PC-3 (cell line): ENCODE measurements at regions not wholly inside any gene's neighbourhood (a gene's known extent, or its start where the extent isn't known, plus 50 kb on each side); places are given as distances from the start of the nearest gene placed in this dataset.

ENCODE experiments used
- ATAC-seq: fragments of 200-7000 bp; cut with Tn5 transposase; 2 replicates; pipeline ENCODE4 v1.9.1; 2020; ENCODE audit warnings: mild to moderate bottlenecking, moderate library complexity
- BruUV-seq: library from RNA; stranded (reverse); fragments of 400-500 nt; replicated peaks from 2 replicates; lab custom pipeline; 2021; lab: Mats Ljungman, UMichigan
- CTCF ChIA-PET: fragments of 300-600 bp; sonication (Branson Sonifier 250); formaldehyde crosslinking; loops from one replicate; lab custom pipeline; 2022; ENCODE audit warnings: antibody characterized with exemption; lab: Charles Lee
- POLR2A ChIA-PET: fragments of 300-600 bp; sonication (Branson Sonifier 250); formaldehyde crosslinking; loops from one replicate; lab custom pipeline; 2022; ENCODE audit warnings: antibody characterized with exemption; ENCODE audit not compliant: unreplicated experiment; lab: Charles Lee
- DNase-seq: peaks from one replicate; pipeline ENCODE4 v3.0.0-alpha.2; 2015
- H2AFZ ChIP-seq: fragments of 300-600 bp; sonication (generic); 2 replicates; pipeline ENCODE4 v1.6.0; 2016; ENCODE audit warnings: antibody characterized with exemption, low read length
- H3F3A ChIP-seq: fragments of 300-600 bp; sonication (generic); one replicate; pipeline ENCODE4 v1.6.0; 2017; ENCODE audit warnings: antibody characterized with exemption, low read length, control low read depth, mild to moderate bottlenecking; ENCODE audit not compliant: unreplicated experiment
- H3K27ac ChIP-seq: fragments of 300-600 bp; sonication (generic); 2 replicates; pipeline ENCODE4 v1.5.1; 2016; ENCODE audit warnings: mild to moderate bottlenecking, low read length
- H3K27me3 ChIP-seq: fragments of 300-600 bp; sonication (generic); 2 replicates; pipeline ENCODE4 v1.6.1; 2016; ENCODE audit warnings: low read length, mixed read lengths
- H3K36me3 ChIP-seq: fragments of 300-600 bp; sonication (generic); 2 replicates; pipeline ENCODE4 v1.6.1; 2016; ENCODE audit warnings: low read depth, mixed run types, low read length, mixed read lengths
- H3K4me1 ChIP-seq: fragments of 300-600 bp; sonication (generic); 2 replicates; pipeline ENCODE4 v1.5.1; 2016; ENCODE audit warnings: low read length; ENCODE audit not compliant: insufficient read depth
- H3K4me2 ChIP-seq: fragments of 300-600 bp; sonication (generic); 2 replicates; pipeline ENCODE4 v1.6.0; 2016; ENCODE audit warnings: low read length
- H3K4me3 ChIP-seq: fragments of 300-600 bp; sonication (generic); 2 replicates; pipeline ENCODE4 v1.5.1; 2016; ENCODE audit warnings: mild to moderate bottlenecking, low read length, mixed read lengths
- H3K79me2 ChIP-seq: fragments of 300-600 bp; sonication (generic); 2 replicates; pipeline ENCODE4 v1.6.1; 2017; ENCODE audit warnings: low read length, mixed read lengths
- H3K9ac ChIP-seq: fragments of 300-600 bp; sonication (generic); 2 replicates; pipeline ENCODE4 v1.6.0; 2016; ENCODE audit warnings: mild to moderate bottlenecking, low read length
- H3K9me2 ChIP-seq: fragments of 300-600 bp; sonication (generic); replicated peaks from 2 replicates; pipeline ENCODE4 v1.6.1; 2016; ENCODE audit warnings: mixed run types, low read length, mixed read lengths
- H3K9me3 ChIP-seq: fragments of 300-600 bp; sonication (generic); 2 replicates; pipeline ENCODE4 v1.6.1; 2016; ENCODE audit warnings: low read length, mixed read lengths
- H4K20me1 ChIP-seq: fragments of 300-600 bp; sonication (generic); 2 replicates; pipeline ENCODE4 v1.6.1; 2016; ENCODE audit warnings: low read length, mixed read lengths
- CTCF ChIP-seq: fragments of 300-600 bp; sonication (generic); conservative IDR thresholded peaks from 2 replicates; pipeline ENCODE4 v1.5.1; 2017; ENCODE audit warnings: antibody characterized with exemption, low read depth, mild to moderate bottlenecking, low read length
- EZH2 ChIP-seq: fragments of 300-600 bp; sonication (generic); IDR thresholded peaks from one replicate; pipeline ENCODE4 v1.6.1; 2017; ENCODE audit warnings: antibody characterized with exemption, mild to moderate bottlenecking, low read length; ENCODE audit not compliant: unreplicated experiment
- EZH2phosphoT487 ChIP-seq: fragments of 300-600 bp; sonication (generic); IDR thresholded peaks from 2 replicates; pipeline ENCODE4 v1.6.1; 2018; ENCODE audit warnings: mild to moderate bottlenecking, antibody characterized with exemption, low read length, borderline replicate concordance
- intact Hi-C: fragments of 100-400 bp; cut with micrococcal nuclease; formaldehyde crosslinking; loops from 2 replicates; pipeline ENCODE4 v1.9.0; 2023

GRCh38 chr11:45560913-45561281, 104.5 kb downstream of the CHST1 start:
- CTCF ChIA-PET, result no interaction called here
- Histone ChIP-seq H3K27ac (no peak overlapping the region), H3K4me3 (no peak overlapping the region), H3K79me2 (no peaks in the 10 kb centered on the region), H4K20me1 (no peaks in the 10 kb centered on the region), H3K27me3 (peaks cover 43% of the 10 kb centered on the region), H3K9me2 (no peaks in the 10 kb centered on the region), H2AFZ (no peak overlapping the region), H3F3A (no peaks in the 10 kb centered on the region), H3K4me1 (no peaks in the 10 kb centered on the region), H3K9me3 (no peaks in the 10 kb centered on the region), H3K9ac (no peak overlapping the region), H3K4me2 (no peak overlapping the region), H3K36me3 (no peaks in the 10 kb centered on the region)
- TF ChIP-seq CTCF (no peak), EZH2 (no peak), EZH2phosphoT487 (no peak)
- no peak for ATAC-seq
- POLR2A ChIA-PET, result no interaction called here
- intact Hi-C loops, result no loop called here
- BruUV-seq, result no TSS peak
- DNase-seq, result no peak

GRCh38 chr11:45560155-45560912, 105.1 kb downstream of the CHST1 start:
- TF ChIP-seq CTCF (no peak), EZH2phosphoT487 (no peak), EZH2 (no peak)

More at GRCh38 chr11:45560155-45560912, 105.1 kb downstream of the CHST1 start:
- Histone ChIP-seq H3K9me3 (no peaks in the 10 kb centered on the region), H3K27me3 (peaks cover 44% of the 10 kb centered on the region), H3K4me2 (no peak overlapping the region), H3K9me2 (no peaks in the 10 kb centered on the region), H3F3A (no peaks in the 10 kb centered on the region), H3K4me3 (no peak overlapping the region), H3K79me2 (no peaks in the 10 kb centered on the region), H3K9ac (no peak overlapping the region), H3K36me3 (no peaks in the 10 kb centered on the region), H3K4me1 (no peaks in the 10 kb centered on the region), H2AFZ (no peak overlapping the region), H4K20me1 (no peaks in the 10 kb centered on the region), H3K27ac (no peak overlapping the region)
- no TSS peak for BruUV-seq
- no peak for ATAC-seq
- no peak for DNase-seq
- intact Hi-C loops, result no loop called here
- ChIA-PET POLR2A (no interaction called here), CTCF (no interaction called here)
